ENCODE measurements at regions not wholly inside any gene's neighbourhood (a gene's known extent, or its start where the extent isn't known, plus 50 kb on each side); places are given as distances from the start of the nearest gene placed in this dataset.

GRCh38 chr2:80869858-80870438, 565.4 kb upstream of the LRRTM1 start:
- Histone ChIP-seq H3K27ac (no peak overlapping the region), H3K9me2 (replicated peaks; ENCODE audit: insufficient read depth) (no peaks in the 10 kb centered on the region), H2AFZ (no peak overlapping the region), H3K36me3 (replicated peaks; ENCODE audit: insufficient read depth, low read depth) (no peaks in the 10 kb centered on the region), H3K79me2 (no peaks in the 10 kb centered on the region), H4K20me1 (ENCODE audit: insufficient read depth, poor library complexity, severe bottlenecking) (no peaks in the 10 kb centered on the region), H3K27me3 (no peaks in the 10 kb centered on the region), H3K4me2 (no peak overlapping the region), H3K4me3 (no peak overlapping the region), H3K9me3 (ENCODE audit: low read depth) (no peaks in the 10 kb centered on the region), H3K4me1 (ENCODE audit: insufficient read depth) (peaks cover 6% of the 10 kb centered on the region)
- no peak for DNase-seq (ENCODE audit: low spot score)
- 74% methylated on average over 7 of the region's 7 CpGs for WGBS (ENCODE audit: low lambda C conversion rate, missing lambda C conversion rate)
- no peak for TF ChIP-seq CTCF (IDR thresholded peaks at IDR 0.05; ENCODE audit: poor library complexity)
- TF ChIP-seq EZH2phosphoT487 (IDR thresholded peaks at IDR 0.05; ENCODE audit: low read depth, severe bottlenecking, unreplicated experiment): no peak
- no peak for TF ChIP-seq EZH2 (IDR thresholded peaks at IDR 0.05; ENCODE audit: borderline replicate concordance)

- 95% methylated on average over 4 of the region's 4 CpGs for WGBS (ENCODE audit: low lambda C conversion rate, missing lambda C conversion rate)
These were observed 558.7 kb upstream of the LRRTM1 start for GRCh38 chr2:80863147-80863714.

GRCh38 chr2:80858965-80859364, 554.4 kb upstream of the LRRTM1 start:
- H3K4me1 ChIP-seq (ENCODE audit: insufficient read depth): peaks cover 3% of the 10 kb centered on the region

More at GRCh38 chr2:80863147-80863714, 558.7 kb upstream of the LRRTM1 start:
- no peaks in the 10 kb centered on the region for H3K79me2 ChIP-seq
- no peaks in the 10 kb centered on the region for H3K9me2 ChIP-seq (replicated peaks; ENCODE audit: insufficient read depth)
- no peak overlapping the region for H3K4me3 ChIP-seq
- H3K36me3 ChIP-seq (replicated peaks; ENCODE audit: insufficient read depth, low read depth): no peaks in the 10 kb centered on the region
- H4K20me1 ChIP-seq (ENCODE audit: insufficient read depth, poor library complexity, severe bottlenecking): no peaks in the 10 kb centered on the region
- H2AFZ ChIP-seq: no peak overlapping the region
- H3K4me1 ChIP-seq (ENCODE audit: insufficient read depth): peaks cover 3% of the 10 kb centered on the region
- H3K27me3 ChIP-seq: no peaks in the 10 kb centered on the region
- H3K27ac ChIP-seq: no peak overlapping the region
- no peak overlapping the region for H3K4me2 ChIP-seq
- H3K9me3 ChIP-seq (ENCODE audit: low read depth): no peaks in the 10 kb centered on the region
- DNase-seq (ENCODE audit: low spot score): no peak
- no peak for TF ChIP-seq EZH2phosphoT487 (IDR thresholded peaks at IDR 0.05; ENCODE audit: low read depth, severe bottlenecking, unreplicated experiment)
- TF ChIP-seq CTCF (IDR thresholded peaks at IDR 0.05; ENCODE audit: poor library complexity): no peak

More at GRCh38 chr2:80858965-80859364, 554.4 kb upstream of the LRRTM1 start:
- Histone ChIP-seq H2AFZ (no peak overlapping the region), H3K27me3 (no peaks in the 10 kb centered on the region), H3K79me2 (no peaks in the 10 kb centered on the region), H3K27ac (peak overlapping the region; percentile 31), H3K36me3 (replicated peaks; ENCODE audit: insufficient read depth, low read depth) (no peaks in the 10 kb centered on the region), H4K20me1 (ENCODE audit: insufficient read depth, poor library complexity, severe bottlenecking) (no peaks in the 10 kb centered on the region), H3K4me3 (no peak overlapping the region), H3K4me2 (no peak overlapping the region), H3K9me2 (replicated peaks; ENCODE audit: insufficient read depth) (no peaks in the 10 kb centered on the region), H3K9me3 (ENCODE audit: low read depth) (no peaks in the 10 kb centered on the region)
- TF ChIP-seq EZH2 (IDR thresholded peaks at IDR 0.05; ENCODE audit: borderline replicate concordance) (no peak), EZH2phosphoT487 (IDR thresholded peaks at IDR 0.05; ENCODE audit: low read depth, severe bottlenecking, unreplicated experiment) (no peak), CTCF (IDR thresholded peaks at IDR 0.05; ENCODE audit: poor library complexity) (no peak)
- WGBS (ENCODE audit: low lambda C conversion rate, missing lambda C conversion rate): 20% methylated on average over 1 of the region's 1 CpG
- peak; percentile 10 for DNase-seq (ENCODE audit: low spot score)
